H1 (cell line): ENCODE measurements at regions not wholly inside any gene's neighbourhood (a gene's known extent, or its start where the extent isn't known, plus 50 kb on each side); places are given as distances from the start of the nearest gene placed in this dataset.

Experiments
- CEBPB ChIP-seq: IDR thresholded peaks from 2 replicates; pipeline ENCODE4 v1.6.1; 2012; ENCODE audit warnings: low read depth, low read length
- CHD1 ChIP-seq: IDR thresholded peaks from 2 replicates; pipeline ENCODE4 v1.6.1; 2012; ENCODE audit warnings: low read depth, low read length, improper control_type of control experiment
- CTCF ChIP-seq, 3 experiments: IDR thresholded peaks; 1 replicate in 2 of 3; 2 replicates in 1 of 3; pipeline versions ENCODE4 v1.5.1 to v1.6.1; 2011; ENCODE audit warnings: low read length in 3 of 3, mild to moderate bottlenecking in 3 of 3, inconsistent platforms in 2 of 3, low read depth in 1 of 3, moderate library complexity in 1 of 3; ENCODE audit not compliant: insufficient read depth in 1 of 3; ENCODE audit errors: control extremely low read depth in 1 of 3
- E2F6 ChIP-seq: IDR thresholded peaks from 2 replicates; pipeline ENCODE4 v1.6.1; 2012; ENCODE audit warnings: inconsistent platforms
- EGR1 ChIP-seq: IDR thresholded peaks from 2 replicates; pipeline ENCODE4 v1.6.1; 2011; ENCODE audit warnings: low read depth, low read length, borderline replicate concordance
- MAX ChIP-seq: IDR thresholded peaks from 2 replicates; pipeline ENCODE4 v1.6.1; 2012; ENCODE audit warnings: inconsistent platforms
- POLR2A ChIP-seq, 2 experiments: IDR thresholded peaks; 1 replicate in 1 of 2; 2 replicates in 1 of 2; pipeline ENCODE4 v1.6.1; 2011; ENCODE audit warnings: low read depth in 2 of 2, low read length in 2 of 2, mild to moderate bottlenecking in 2 of 2; ENCODE audit errors: control extremely low read depth in 1 of 2
- POU5F1 ChIP-seq: IDR thresholded peaks from 2 replicates; pipeline ENCODE4 v1.6.1; 2011; ENCODE audit warnings: low read depth, mild to moderate bottlenecking, low read length, moderate library complexity
- RAD21 ChIP-seq, 2 experiments: IDR thresholded peaks in 1 of 2; conservative IDR thresholded peaks in 1 of 2; 2 replicates each; pipeline ENCODE4 v1.6.1; 2011; ENCODE audit warnings: low read depth in 2 of 2, low read length in 2 of 2, improper control_type of control experiment in 1 of 2, inconsistent platforms in 1 of 2, mild to moderate bottlenecking in 1 of 2, moderate library complexity in 1 of 2
- RFX5 ChIP-seq: IDR thresholded peaks from 2 replicates; pipeline ENCODE4 v1.6.1; 2011; ENCODE audit warnings: low read depth, low read length, improper control_type of control experiment, borderline replicate concordance
- SP1 ChIP-seq: IDR thresholded peaks from 2 replicates; pipeline ENCODE4 v1.6.1; 2011; ENCODE audit warnings: low read depth, low read length
- SP4 ChIP-seq: IDR thresholded peaks from 2 replicates; pipeline ENCODE4 v1.6.1; 2012; ENCODE audit warnings: low read length, inconsistent platforms
- USF2 ChIP-seq: IDR thresholded peaks from 2 replicates; pipeline ENCODE4 v1.6.1; 2011; ENCODE audit warnings: low read length, improper control_type of control experiment
- YY1 ChIP-seq: IDR thresholded peaks from 2 replicates; pipeline ENCODE4 v1.6.1; 2011; ENCODE audit warnings: low read depth, mild to moderate bottlenecking, low read length

GRCh38 chr2:12131975-12132374 is 385.5 kb downstream of the LPIN1 start:
- no peak for TF ChIP-seq SP4
- TF ChIP-seq CEBPB: no peak
- no peak for TF ChIP-seq YY1
- TF ChIP-seq EGR1: no peak
- no peak for TF ChIP-seq RAD21 (IDR thresholded peaks at IDR 0.05 in 1 of 2, conservative IDR thresholded peaks at IDR 0.05 in 1 of 2; ENCODE audit: low read depth in 2 of 2, low read length in 2 of 2)
- no peak for TF ChIP-seq CTCF (IDR thresholded peaks at IDR 0.05; ENCODE audit: control extremely low read depth in 1 of 3, insufficient read depth in 1 of 3, low read depth in 1 of 3, low read length in 3 of 3)
- no peak for TF ChIP-seq SP1
- TF ChIP-seq MAX: no peak
- no peak for TF ChIP-seq CHD1
- no peak for TF ChIP-seq E2F6
- no peak for TF ChIP-seq POU5F1
- TF ChIP-seq POLR2A (IDR thresholded peaks at IDR 0.05; ENCODE audit: control extremely low read depth in 1 of 2, low read depth in 2 of 2, low read length in 2 of 2): no peak
- no peak for TF ChIP-seq USF2
- no peak for TF ChIP-seq RFX5
